HepG2 (cell line): ENCODE measurements at regions not wholly inside any gene's neighbourhood (a gene's known extent, or its start where the extent isn't known, plus 50 kb on each side); places are given as distances from the start of the nearest gene placed in this dataset.

Source experiments
- ATF7-NPFF ChIP-seq: sonication (generic); formaldehyde crosslinking; IDR thresholded peaks from 2 replicates; pipeline ENCODE4 v1.8.1; 2023; ENCODE audit warnings: mild to moderate bottlenecking, low read depth, missing genetic modification reagents, moderate library complexity
- CEBPB ChIP-seq: IDR thresholded peaks from 2 replicates; pipeline ENCODE4 v1.6.1; 2011; ENCODE audit warnings: low read depth, low read length, improper control_type of control experiment, borderline replicate concordance
- E2F1 ChIP-seq: sonication (generic); formaldehyde crosslinking; IDR thresholded peaks from 2 replicates; pipeline ENCODE4 v1.5.0; 2020; ENCODE audit warnings: missing genetic modification reagents
- FOXP4 ChIP-seq: sonication (generic); formaldehyde crosslinking; IDR thresholded peaks from 2 replicates; pipeline ENCODE4 v1.4.0; 2020; ENCODE audit warnings: missing genetic modification reagents
- IKZF1 ChIP-seq: fragments of 450-650 bp; IDR thresholded peaks from 2 replicates; pipeline ENCODE4 v1.7.1; 2016
- MEIS2 ChIP-seq: sonication (generic); formaldehyde crosslinking; IDR thresholded peaks from 2 replicates; pipeline ENCODE4 v1.9.0; 2021; ENCODE audit warnings: mild to moderate bottlenecking, missing genetic modification reagents
- SKIL ChIP-seq: sonication (generic); formaldehyde crosslinking; IDR thresholded peaks from 2 replicates; pipeline ENCODE4 v1.8.0; 2022; ENCODE audit warnings: missing genetic modification reagents, mild to moderate bottlenecking, moderate library complexity, borderline replicate concordance
- SP4 ChIP-seq: sonication (generic); formaldehyde crosslinking; IDR thresholded peaks from 2 replicates; pipeline ENCODE4 v1.8.1; 2023; ENCODE audit warnings: mild to moderate bottlenecking, missing genetic modification reagents
- TCF7L2 ChIP-seq: IDR thresholded peaks from 2 replicates; pipeline ENCODE4 v1.6.1; 2011; ENCODE audit warnings: mild to moderate bottlenecking, low read depth, low read length, moderate library complexity
- ZNF20 ChIP-seq: sonication (generic); formaldehyde crosslinking; IDR thresholded peaks from 2 replicates; pipeline ENCODE4 v1.4.0; 2020; ENCODE audit warnings: mild to moderate bottlenecking, moderate library complexity, missing genetic modification reagents
- TF ChIP-seq, protein P1 (sequence below): sonication (generic); formaldehyde crosslinking; IDR thresholded peaks from 2 replicates; pipeline ENCODE4 v1.5.0; 2020; ENCODE audit warnings: mild to moderate bottlenecking, missing genetic modification reagents, moderate library complexity
- TF ChIP-seq, protein P2 (sequence below): sonication (generic); formaldehyde crosslinking; IDR thresholded peaks from 2 replicates; pipeline ENCODE4 v1.5.1; 2020; ENCODE audit warnings: mild to moderate bottlenecking, missing genetic modification reagents
- TF ChIP-seq, protein P3 (sequence below): sonication (generic); formaldehyde crosslinking; IDR thresholded peaks from 2 replicates; pipeline ENCODE4 v1.4.0; 2020; ENCODE audit warnings: low read depth, mild to moderate bottlenecking, missing genetic modification reagents

- TF ChIP-seq, protein P1, sequence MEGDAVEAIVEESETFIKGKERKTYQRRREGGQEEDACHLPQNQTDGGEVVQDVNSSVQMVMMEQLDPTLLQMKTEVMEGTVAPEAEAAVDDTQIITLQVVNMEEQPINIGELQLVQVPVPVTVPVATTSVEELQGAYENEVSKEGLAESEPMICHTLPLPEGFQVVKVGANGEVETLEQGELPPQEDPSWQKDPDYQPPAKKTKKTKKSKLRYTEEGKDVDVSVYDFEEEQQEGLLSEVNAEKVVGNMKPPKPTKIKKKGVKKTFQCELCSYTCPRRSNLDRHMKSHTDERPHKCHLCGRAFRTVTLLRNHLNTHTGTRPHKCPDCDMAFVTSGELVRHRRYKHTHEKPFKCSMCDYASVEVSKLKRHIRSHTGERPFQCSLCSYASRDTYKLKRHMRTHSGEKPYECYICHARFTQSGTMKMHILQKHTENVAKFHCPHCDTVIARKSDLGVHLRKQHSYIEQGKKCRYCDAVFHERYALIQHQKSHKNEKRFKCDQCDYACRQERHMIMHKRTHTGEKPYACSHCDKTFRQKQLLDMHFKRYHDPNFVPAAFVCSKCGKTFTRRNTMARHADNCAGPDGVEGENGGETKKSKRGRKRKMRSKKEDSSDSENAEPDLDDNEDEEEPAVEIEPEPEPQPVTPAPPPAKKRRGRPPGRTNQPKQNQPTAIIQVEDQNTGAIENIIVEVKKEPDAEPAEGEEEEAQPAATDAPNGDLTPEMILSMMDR (CRISPR knock-in tag), result no peak
- TF ChIP-seq SKIL (CRISPR knock-in tag) (no peak), E2F1 (CRISPR knock-in tag) (no peak), MEIS2 (CRISPR knock-in tag) (no peak), IKZF1 (no peak), CEBPB (no peak), FOXP4 (CRISPR knock-in tag) (no peak), ATF7-NPFF (no peak), SP4 (no peak), ZNF20 (CRISPR knock-in tag) (no peak), TCF7L2 (no peak)
- TF ChIP-seq, protein P2, sequence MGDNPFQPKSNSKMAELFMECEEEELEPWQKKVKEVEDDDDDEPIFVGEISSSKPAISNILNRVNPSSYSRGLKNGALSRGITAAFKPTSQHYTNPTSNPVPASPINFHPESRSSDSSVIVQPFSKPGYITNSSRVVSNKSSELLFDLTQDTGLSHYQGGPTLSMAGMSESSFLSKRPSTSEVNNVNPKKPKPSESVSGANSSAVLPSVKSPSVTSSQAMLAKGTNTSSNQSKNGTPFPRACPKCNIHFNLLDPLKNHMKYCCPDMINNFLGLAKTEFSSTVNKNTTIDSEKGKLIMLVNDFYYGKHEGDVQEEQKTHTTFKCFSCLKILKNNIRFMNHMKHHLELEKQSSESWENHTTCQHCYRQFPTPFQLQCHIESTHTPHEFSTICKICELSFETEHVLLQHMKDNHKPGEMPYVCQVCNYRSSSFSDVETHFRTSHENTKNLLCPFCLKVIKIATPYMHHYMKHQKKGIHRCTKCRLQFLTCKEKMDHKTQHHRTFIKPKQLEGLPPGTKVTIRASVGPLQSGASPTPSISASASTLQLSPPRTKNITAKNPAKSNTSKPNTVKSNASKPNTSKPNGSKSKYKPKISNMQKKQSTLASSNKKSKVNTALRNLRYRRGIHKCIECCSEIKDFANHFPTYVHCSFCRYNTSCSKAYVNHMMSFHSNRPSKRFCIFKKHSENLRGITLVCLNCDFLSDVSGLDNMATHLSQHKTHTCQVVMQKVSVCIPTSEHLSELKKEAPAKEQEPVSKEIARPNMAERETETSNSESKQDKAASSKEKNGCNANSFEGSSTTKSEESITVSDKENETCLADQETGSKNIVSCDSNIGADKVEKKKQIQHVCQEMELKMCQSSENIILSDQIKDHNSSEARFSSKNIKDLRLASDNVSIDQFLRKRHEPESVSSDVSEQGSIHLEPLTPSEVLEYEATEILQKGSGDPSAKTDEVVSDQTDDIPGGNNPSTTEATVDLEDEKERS (CRISPR knock-in tag), result no peak
- TF ChIP-seq, protein P3, sequence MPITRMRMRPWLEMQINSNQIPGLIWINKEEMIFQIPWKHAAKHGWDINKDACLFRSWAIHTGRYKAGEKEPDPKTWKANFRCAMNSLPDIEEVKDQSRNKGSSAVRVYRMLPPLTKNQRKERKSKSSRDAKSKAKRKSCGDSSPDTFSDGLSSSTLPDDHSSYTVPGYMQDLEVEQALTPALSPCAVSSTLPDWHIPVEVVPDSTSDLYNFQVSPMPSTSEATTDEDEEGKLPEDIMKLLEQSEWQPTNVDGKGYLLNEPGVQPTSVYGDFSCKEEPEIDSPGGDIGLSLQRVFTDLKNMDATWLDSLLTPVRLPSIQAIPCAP (CRISPR knock-in tag), result no peak
Observed at GRCh38 chr2:43041661-43042360, 184.6 kb downstream of the ZFP36L2 start.
